ENCODE measurements at regions not wholly inside any gene's neighbourhood (a gene's known extent, or its start where the extent isn't known, plus 50 kb on each side); places are given as distances from the start of the nearest gene placed in this dataset.

GRCh38 chr17:5783269-5783668 is 199.0 kb upstream of the NLRP1 start:
- no peak overlapping the region for H3K18ac ChIP-seq (ENCODE audit: insufficient read length, low read depth, low read length)
- H4K8ac ChIP-seq (replicated peaks; ENCODE audit: insufficient read length, low read depth, low read length) = no peak overlapping the region
- H2BK15ac ChIP-seq (ENCODE audit: low read depth, low read length) = no peak overlapping the region
- no peak overlapping the region for H2BK120ac ChIP-seq (ENCODE audit: low read depth, low read length, poor library complexity, severe bottlenecking)
- H3K4me2 ChIP-seq (ENCODE audit: insufficient read depth, insufficient read length, low read length) = no peak overlapping the region
- no peak for DNase-seq
- no peak overlapping the region for H4K5ac ChIP-seq (ENCODE audit: insufficient read length, low read depth, low read length)
- Mint-ChIP-seq H3K9me3 (peaks cover 11 to 12% of the 10 kb centered on the region in 2 experiments; a peak in 4 of 5 replicates), H3K4me3 (no peak overlapping the region), H3K4me1 (peaks cover 5% of the 10 kb centered on the region in 2 experiments), H3K36me3 (ENCODE audit: insufficient read depth in 1 of 3, low read depth in 3 of 3) (peaks cover 0 to 13% (median 3%) of the 10 kb centered on the region in 3 experiments; a peak in 6 of 7 replicates), H3K27ac (no peak overlapping the region), H3K27me3 (ENCODE audit: low read depth) (no peaks in the 10 kb centered on the region; the same call in 1 of the 2 replicates)
- H3T11ph ChIP-seq (ENCODE audit: low read length) = no peak overlapping the region
- H3K79me2 ChIP-seq (ENCODE audit: insufficient read depth, low read length) = no peaks in the 10 kb centered on the region
- no peak overlapping the region for H3K23ac ChIP-seq (ENCODE audit: insufficient read length, low read depth, low read length)
- no peak for TF ChIP-seq CTCF (conservative IDR thresholded peaks at IDR 0.05)
- H3K27me3 ChIP-seq (ENCODE audit: insufficient read depth, low read length) = no peaks in the 10 kb centered on the region
- no CpG with 5 or more reads among the region's 4 CpGs for WGBS (ENCODE audit: extremely low coverage, insufficient read length, low lambda C conversion rate)
- H2BK5ac ChIP-seq (ENCODE audit: insufficient read length, low read length) = no peak overlapping the region
- H3K14ac ChIP-seq (ENCODE audit: insufficient read depth, low read length) = no peak overlapping the region
- no peak overlapping the region for H2BK20ac ChIP-seq (ENCODE audit: low read depth, low read length, poor library complexity, severe bottlenecking)
- H2BK12ac ChIP-seq (ENCODE audit: insufficient read length, low read depth, low read length) = no peak overlapping the region
- H3K56ac ChIP-seq (ENCODE audit: insufficient read length, low read depth, low read length) = no peak overlapping the region
- H3K4ac ChIP-seq (ENCODE audit: low read depth, low read length) = no peak overlapping the region
- H3K23me2 ChIP-seq (ENCODE audit: insufficient read length, low read depth, low read length, poor library complexity, severe bottlenecking) = no peaks in the 10 kb centered on the region
- no peak overlapping the region for H4K91ac ChIP-seq (ENCODE audit: insufficient read length, low read depth, low read length)
- H3K9ac ChIP-seq (ENCODE audit: extremely low read depth, insufficient read length, low read length) = no peak overlapping the region
- H2AFZ ChIP-seq (ENCODE audit: low read length) = no peak overlapping the region
- H3K4me1 ChIP-seq (ENCODE audit: insufficient read depth, low read length) = no peaks in the 10 kb centered on the region; the same call in 1 of the 2 replicates
- no peaks in the 10 kb centered on the region for H4K20me1 ChIP-seq (ENCODE audit: control insufficient read depth, insufficient read depth, insufficient read length)
- H3K9me3 ChIP-seq (ENCODE audit: control insufficient read depth, low read depth, low read length) = no peaks in the 10 kb centered on the region
- H3K27ac ChIP-seq (ENCODE audit: insufficient read length, low read depth, low read length) = no peak overlapping the region
- H3K79me1 ChIP-seq (ENCODE audit: insufficient read depth, low read depth, low read length, poor library complexity, severe bottlenecking) = no peaks in the 10 kb centered on the region
- no peak overlapping the region for H2AK5ac ChIP-seq (ENCODE audit: insufficient read length, low read length)
